ELR (cell line): ENCODE measurements at regions not wholly inside any gene's neighbourhood (a gene's known extent, or its start where the extent isn't known, plus 50 kb on each side); places are given as distances from the start of the nearest gene placed in this dataset.

Experiments used
- DNase-seq: peaks from one replicate; pipeline ENCODE4 v3.0.0-alpha.2; 2015; ENCODE audit warnings: low read depth

DNA sequence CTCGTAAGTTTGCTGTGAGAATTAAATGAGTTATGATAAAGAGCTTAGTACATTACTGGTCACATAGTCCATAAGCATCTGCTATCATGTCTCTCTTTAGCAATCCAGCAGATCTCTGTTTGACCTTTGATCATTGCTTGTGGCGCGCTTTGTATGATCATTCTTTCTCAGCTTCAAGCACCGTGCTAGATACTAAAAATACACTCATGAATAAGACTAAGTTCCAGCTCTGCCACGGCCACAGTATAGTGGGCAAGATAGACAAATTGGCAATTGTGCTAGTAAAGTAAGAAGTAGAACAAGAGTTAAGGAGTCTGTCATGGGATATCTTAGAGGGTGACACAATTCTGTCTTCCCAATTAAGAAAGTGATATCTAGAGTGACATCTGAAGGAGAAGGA is 75.2 kb upstream of the ADGRF1 start:
- DNase-seq = no peak

DNA sequence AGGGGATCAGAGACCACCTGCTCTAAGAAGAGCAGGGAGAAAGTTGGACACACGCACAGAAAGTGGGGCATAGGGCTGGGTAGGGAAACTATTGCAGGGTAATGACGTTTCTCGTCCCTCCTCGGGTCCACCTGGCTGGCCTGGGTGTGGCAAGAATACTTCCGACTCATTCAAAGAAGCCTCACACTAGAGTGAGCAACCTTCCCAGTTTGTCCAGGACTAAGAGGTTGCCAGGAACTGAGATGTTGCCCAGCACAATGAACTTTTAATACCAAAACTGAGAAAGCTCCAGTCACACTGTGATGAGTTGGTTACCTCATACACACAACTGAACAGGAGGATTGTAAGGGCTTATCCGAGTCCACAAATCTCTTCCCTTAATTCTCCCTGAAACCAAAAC is 74.5 kb upstream of the ADGRF1 start:
- no peak for DNase-seq

DNA sequence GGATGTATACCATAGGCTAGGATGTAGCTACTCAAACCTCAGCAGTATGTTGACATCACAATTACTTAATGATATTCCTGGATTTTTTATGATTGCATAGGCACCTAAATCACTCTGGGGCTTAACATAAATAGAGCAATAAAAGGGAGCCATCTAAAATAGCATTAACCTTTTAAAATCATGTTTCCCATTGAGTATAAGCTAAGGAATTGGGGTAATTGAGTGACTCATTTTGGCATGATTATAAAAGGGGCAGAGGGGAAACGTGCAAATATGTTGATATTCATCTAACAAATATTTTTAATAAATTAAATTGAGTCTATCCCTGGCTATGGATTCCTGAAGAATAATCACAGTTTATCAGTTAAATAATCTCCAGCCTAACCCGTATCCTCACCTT is 74.0 kb upstream of the ADGRF1 start:
- no peak for DNase-seq

DNA sequence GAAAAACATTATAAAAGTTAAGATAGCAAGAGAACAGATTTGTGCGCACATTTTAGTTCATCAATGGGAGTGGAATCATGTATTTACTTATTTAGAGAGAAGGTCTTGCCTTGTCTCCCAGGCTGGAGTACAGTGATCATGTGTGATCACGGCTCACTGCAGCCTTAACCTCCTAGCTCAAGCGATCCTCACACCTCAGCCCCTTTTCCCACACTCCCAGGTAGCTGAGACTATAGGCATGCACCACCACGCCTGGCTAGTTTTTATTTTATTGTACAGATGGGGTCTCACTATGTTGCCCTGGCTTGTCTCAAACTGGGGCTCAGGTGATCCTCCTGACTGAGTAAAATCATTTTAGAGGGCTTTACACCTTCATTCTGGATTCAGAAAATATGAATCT is 72.3 kb upstream of the ADGRF1 start:
- no peak for DNase-seq

DNA sequence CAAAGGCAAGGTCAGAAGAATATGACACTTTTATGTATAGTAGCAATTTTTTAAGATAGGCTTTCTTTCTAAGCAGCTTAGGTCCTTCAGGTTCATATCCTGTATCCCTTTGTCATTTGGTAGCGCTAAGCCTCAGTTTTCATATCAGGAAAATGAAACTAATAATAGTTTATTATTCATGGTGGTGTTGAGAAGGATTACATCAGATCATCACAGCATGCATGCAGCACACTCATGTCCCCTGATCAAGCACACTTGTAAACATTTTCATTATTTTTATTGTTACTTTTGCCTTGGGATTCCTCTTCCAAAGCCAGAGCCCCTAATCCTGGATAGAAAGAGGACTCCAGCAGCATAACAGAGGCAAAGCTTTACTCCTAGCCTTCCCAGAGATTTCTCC is 70.2 kb upstream of the ADGRF1 start:
- DNase-seq = no peak

DNA sequence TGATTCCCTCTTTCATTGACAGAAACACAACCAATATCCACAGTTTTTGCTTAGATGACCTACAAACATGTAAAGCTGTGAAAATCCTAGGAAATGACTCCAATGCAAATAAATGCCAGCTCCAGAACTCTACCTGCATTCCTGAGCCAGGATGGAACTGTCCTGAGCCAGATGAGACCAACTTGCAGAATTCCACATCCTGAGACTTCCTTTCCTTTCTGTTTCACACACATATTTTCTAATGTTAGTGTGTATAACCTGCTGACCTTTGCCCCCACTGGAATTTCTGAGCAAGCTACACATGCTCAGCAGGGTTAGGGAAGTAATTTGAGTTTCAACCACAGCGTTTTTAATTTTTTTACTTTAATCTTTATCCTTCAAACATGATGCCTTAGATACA is 69.6 kb upstream of the ADGRF1 start:
- DNase-seq = peak; percentile 79

DNA sequence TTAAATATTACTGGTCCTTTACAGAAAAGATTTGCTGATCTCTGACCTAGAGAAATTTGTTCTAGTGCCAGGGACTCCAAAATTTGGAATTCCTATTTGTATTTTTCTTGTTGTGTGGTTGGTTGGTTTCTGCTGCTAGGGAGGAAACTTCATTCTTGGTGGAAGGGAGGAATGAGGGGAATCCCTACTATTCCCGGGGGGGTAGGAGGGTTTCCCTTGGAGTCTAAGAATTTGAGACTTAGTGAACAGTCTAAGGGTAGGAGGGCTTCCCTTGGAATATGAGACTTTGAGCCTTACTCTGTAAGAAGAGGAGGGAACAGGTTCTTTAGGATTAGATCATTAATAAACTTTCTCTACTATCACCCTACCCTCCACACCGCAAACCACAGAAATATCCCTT is 67.1 kb upstream of the ADGRF1 start:
- DNase-seq = no peak

DNA sequence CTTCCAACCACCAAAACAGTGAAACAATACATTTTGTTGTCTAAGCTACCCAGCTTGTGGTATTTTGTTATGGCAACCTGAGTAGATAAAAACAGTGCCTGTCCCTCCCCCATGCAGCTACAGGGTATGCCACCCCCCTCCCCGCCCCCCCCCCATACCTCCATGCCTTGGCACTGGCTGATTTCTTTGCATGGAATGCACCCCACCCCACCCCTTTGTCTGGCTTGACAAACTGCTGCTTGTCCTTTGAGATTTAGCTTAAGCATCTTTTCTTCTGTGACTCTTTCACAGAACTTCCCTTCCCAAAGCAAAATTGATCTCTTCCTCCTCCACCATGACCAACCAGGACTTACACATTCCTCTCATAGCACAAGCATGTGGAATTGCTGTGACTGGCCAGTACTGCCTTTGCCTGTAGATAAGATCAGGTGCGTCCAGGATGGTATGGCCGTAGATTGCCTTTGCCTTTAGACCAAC is 64.6 kb upstream of the ADGRF1 start:
- peak; percentile 37 for DNase-seq

DNA sequence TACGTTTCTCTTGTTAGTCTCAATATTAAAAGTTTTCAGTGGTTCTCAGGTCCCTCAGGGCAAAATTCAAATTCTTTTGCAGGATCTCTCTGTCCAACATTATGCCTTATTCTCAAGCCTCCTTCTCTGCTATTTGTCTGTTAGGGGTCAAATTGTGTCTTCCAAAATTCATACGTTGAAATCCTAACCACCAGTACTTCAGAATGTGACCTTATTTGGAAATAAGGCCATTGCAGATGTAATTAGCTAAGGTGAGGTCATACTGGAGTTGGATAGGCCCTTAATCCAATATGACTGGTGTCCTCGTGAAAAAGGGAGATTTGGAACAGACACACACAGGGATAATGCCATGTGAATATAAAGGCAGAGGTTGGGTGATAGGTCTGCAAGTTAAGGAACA is 64.1 kb upstream of the ADGRF1 start:
- no peak for DNase-seq

DNA sequence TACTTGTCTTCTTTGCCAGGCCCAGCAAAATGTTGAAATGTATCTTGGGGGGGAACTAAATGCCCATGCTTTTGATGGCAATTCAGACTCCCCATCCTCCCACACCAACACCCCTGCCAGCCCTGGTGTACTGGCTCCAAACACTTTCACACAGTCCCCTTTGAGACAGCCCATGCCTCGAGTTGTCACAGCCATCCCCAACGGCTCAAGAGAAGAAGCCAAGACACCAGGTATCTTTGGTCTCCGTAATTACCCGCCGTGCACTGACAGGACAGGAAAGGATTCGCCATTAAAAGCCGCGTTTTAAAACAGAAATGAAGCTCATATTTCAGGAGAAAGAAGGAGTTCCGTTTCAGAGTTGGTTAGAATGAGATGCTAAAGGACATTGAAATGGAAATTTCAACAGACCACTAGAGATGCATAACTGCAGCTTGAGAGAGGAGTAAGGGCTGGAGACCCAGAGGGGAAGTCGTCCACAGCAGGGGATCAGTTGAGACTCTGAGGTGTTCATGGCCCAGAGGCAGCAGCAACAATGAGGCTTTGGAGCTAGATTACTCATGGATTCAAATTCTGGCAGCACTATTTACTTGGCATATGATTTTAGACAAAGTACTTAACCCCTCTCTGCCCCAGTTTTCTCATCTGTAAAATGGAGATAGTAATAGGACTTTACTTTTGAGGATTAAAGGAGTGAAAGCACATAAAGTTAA is 63.5 kb upstream of the ADGRF1 start:
- no peak for DNase-seq

DNA sequence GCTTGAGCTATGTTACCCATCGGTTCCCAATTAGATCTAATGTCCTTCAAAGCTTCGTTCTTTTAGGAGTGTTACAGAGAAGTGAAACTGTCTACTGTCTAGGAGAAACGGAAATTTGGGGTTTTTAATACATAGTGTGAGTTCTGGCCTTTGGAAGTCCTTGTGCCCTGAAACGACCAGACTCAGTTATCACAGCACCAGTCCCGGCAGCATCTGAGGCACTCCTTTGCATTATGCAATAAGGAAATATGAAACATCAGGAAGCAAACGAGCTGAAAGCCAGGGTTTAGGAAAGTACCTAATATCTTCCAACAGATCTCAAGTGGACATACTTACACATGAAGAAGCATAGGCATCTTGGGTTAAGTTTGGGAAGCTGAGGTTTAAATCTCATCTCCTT is 61.8 kb upstream of the ADGRF1 start:
- peak; percentile 14 for DNase-seq

DNA sequence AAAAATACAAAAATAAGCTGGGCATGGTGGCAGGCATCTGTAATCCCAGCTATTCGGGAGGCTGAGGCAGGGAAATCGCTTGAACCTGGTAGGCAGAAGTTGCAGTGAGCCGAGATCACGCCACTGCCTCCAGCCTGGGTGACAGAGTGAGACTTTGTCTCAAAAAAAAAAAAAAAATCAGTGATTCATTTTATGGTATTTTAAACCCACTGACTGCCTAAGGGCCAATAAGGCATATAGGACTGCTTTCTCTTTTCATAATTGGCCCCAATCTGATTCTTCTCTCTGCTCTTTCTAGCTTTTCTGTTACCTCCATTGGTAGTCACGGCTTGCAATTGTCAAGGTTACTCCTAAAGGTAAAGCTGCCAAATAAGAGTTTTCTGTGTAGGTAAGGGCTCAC is 60.2 kb upstream of the ADGRF1 start:
- DNase-seq = no peak

DNA sequence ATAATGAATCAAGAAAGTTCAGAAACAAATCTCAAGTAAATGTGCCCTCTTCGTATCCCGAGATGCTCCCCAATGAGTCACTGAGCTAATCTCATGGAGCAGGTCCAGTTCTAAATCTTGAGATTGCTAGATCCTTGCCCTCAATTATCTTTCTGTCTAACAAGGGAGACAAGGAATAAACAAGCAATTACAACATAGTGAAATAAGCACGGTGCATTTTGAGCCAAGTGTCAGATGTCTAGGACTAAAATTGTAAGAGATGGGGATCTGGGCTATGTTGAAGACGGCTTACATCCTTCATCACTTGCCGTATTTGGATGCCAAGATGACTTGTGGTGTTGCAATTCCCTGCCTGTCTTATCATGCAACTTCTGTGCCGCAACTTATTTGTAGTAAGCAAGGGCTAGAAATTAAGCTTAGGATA is 56.5 kb upstream of the ADGRF1 start:
- no peak for DNase-seq

DNA sequence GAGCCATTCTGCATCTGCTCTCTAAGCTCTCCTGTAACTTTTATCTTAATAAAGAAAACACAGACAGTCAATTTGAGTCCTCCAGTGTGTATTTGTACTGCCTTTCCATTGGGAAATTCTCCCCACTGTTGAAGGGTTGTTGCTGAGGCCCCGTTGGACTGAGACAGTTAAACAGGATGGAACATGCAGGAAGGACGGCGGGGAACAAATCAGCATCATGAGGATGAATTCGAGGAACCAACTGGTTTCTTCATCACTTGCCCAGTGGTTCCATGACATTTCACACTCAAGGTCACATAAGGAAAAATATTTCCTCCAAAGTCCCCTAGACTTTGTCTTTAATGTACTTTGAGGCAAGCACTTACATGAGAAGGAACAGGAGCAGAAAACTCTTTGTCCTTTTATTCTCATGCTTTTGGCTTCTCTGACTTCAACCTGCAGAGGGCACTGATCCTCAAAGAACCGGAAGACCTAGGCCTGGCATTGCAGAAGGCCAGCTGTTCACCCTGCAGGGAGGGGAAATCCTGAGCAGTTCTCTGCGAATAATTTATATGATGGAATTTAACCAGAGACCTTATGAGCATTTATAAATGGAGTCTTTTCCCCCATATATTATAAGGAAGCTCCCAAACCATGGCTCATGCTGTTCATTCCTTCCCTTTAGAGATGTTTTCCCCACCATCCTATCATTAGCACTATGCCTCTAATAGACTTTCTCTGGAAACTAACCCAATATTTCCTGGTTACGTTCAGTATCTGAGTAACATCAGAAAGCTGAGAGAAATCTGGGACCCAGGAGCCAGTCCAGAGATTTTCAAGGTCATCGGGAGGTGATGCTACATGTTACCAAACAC is 55.2 kb upstream of the ADGRF1 start:
- peak; percentile 86 for DNase-seq

DNA sequence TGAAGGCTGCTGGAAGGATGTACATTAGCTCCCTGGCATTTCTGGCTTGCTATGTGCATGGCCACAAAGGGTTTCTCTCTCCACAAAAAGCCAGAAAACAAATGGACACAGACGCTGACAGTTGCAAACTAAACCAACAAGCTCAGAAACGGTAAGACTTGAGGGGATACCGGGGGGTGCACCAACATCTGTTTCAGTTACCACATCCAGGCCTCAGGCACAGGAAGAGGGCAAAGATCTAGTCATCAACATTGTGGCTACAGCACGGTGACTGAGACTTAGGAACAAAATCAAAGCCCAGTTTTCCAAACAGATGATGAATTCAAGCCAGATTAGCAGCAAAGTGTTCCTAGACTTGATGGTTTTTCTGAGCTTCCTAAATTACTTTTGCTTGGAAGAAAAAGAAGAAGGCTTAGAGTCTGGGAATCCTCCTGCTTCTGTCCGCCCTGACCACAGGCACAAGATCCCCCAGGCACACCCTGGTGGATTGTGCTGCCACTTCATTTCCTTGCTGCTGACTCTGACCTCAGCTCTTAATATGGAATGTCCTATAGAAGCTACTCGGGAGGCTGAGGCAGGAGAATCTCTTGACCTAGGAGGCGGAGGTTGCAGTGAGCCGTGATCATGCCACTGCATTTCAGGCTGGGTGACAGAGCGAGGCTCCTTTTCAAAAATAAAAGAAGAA is 54.2 kb upstream of the ADGRF1 start:
- peak; percentile 74 for DNase-seq

DNA sequence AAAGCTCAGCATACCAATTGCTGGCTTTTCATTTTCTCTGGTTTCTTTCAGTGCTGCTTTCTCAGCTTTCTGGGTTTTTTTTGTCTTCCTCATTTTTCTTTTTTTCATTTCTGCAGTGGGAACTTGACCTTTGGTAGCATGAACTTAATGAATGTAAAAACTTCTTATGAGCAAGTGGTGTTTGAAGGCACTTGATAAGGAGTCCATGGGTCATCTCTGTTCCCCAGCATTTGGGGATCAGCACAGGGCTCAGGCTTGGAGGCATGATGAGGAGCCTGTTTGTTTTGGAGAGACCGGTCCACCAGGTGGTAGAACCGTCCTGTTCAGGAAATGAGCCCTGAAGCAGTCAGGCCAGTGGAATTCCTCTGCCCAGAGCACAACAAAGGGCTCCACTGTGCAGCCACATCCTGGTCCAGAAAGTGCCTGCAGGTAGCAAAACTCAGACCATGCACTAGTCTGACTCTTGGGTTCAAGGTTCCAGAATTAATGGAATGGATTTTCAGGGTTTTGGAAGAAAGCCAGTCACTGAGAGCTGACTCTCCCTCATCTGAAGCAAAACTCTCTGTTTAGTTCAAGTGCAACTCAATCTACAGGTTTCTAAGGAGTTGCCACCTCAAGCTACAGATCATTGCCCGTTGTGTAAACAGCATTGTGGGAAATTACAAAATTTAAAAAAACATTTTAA is 52.3 kb upstream of the ADGRF1 start:
- DNase-seq = peak; percentile 70

DNA sequence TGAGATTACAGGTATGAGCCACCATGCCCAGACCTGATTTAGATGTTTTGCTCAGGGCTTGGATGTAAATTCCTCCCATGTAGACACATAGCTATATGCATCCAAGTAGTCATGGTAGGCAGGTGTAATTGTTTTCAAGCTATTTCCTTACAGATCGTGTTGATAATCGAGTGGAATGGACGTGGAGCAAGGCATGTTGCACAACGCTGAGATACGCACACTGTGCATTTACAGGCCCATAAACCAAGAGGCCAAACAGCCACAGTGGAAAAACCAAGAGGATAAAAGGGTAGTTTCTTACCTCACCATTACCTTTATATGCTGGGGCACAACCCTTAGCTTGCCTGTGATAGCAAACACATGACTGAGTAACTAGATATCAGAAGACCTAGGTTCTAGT is 51.0 kb upstream of the ADGRF1 start:
- no peak for DNase-seq

DNA sequence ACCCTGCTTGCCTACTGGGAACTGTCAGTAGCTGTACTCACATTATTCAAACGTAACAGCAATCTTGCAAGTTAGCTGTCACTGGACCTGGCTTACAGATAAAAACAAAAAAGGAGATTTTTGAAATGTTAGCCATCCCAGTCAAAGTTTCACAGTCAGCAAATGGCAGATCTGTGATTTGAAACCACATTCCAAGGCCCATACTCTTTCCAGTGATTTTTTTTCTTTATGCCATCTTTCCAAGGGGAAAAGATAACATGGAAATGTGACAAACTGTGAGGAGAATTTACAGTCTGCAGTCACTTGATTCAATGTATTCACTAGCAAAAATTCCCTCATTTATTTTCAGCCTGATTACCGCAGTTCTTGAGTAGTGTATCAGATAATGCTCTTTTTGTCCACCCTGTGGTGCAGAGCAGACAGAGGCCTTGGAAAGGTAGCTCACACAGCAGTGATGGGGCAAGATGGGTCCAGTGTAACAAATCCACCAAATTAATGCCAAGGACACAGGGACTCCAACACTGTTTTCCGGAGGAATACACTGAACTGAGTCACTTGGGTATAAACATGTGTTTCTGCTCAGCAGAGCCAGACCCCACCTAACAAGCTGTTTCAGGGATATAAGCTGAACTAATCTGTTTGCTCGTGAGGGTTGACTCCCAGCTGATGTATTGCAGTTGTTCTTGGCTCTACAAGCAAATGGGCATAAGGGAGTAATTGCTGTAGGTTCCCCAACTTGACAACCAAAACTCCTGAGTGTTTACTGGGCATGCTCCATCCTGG is 49.9 kb upstream of the ADGRF1 start:
- no peak for DNase-seq
